ENCODE measurements at regions not wholly inside any gene's neighbourhood (a gene's known extent, or its start where the extent isn't known, plus 50 kb on each side); places are given as distances from the start of the nearest gene placed in this dataset.
A peak's percentile ranks its signal among the peaks of the same experiment; 100 is the strongest.
"Not testable (repeated sequence)": the region's sequence is repeated elsewhere in the genome, so short reads cannot be mapped to it uniquely, and the experiment has no call there.

DNA sequence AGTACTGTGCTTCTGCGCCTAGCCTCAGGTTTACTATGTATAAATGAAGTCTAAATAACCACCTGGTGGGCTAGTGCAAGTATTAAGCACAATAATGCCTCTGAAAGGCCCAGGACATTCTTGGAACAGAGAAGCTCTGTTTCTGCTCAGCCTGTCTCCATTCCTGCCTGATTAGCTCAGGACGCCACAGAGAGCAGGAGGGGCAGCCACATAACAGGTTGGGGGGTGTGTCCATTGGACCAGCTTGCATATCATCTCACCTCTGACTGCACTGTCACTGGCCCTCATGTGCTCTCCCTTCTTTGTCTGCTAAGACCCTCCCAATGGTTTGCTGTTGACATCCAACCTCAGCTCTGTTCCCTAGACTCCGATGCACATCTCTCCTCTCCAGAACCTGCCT is 52.8 kb upstream of the IKZF1 start:
- no peak for DNase-seq

DNA sequence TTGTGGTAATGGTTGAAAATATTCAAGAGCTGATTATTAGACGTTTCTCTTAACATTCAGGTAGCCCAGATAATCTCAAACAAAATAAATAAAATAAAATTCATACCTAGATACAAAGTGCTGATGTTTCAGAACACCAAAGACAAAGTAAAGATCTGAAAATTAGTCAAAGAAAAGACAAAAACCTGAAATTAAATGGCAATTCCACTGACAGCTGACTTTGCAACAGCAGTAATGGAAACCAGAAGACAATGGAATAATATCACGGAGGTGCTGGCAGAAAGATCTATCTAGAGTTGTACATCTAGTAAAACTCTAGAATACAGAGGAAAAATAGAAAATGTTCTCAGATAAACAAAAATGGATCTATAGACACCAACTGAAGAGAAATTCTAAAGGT is 58.0 kb upstream of the IKZF1 start:
- no peak for DNase-seq

DNA sequence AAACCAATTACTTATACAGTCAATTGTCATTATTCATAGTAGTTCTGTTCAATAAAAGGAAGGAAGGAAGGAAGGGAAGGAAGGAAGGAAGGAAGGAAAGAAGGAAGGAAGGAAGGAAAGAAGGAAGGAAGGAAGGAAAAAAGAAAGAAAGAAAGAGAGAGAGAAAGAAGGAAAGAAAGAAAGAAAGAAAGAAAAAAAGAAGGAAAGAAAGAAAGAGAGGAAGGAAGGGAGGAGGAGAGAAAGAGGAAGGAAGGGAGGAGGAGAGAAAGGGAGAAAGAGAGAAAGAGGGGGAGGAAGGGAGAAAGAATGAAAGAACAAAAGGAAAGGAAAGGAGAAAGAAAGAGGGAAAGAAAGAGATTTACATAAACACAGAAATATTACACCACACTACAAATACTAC is 62.4 kb upstream of the IKZF1 start:
- not testable (repeated sequence) for DNase-seq

DNA sequence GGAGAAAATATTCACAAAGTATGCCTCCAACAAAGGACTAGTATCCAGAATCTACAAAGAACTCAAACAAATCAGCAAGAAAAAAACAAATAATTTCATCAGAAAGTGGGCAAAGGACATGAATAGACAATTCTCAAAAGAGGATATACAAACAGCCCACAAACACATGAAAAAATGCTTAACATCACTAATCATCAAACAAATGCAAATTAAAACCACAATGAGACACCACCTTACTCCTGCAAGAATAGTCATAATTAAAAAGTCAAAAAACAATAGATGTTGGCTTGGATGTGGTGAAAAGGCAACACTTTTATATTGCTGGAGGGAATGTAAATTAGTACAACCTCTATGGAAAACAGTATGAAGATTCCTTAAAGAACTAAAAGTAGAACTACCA is 63.8 kb upstream of the IKZF1 start:
- not testable (repeated sequence) for DNase-seq

DNA sequence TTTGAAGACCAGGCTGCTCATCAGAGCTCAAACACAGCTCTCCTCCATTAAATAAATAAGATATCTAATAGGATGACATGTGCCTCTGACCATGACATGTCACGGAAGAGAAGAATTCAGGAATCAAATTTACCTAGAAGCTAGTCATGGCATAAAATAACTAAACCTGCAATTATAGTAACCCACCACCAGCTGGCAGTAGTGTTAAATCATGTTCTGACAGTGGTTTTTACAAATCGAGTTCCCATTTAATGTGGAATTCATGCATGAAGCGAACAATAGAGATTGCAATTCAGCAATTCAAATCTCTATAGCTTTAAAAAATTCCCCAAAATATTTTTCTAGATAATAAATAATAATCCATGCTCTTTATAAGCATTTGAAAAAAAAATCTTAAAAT is 74.6 kb upstream of the IKZF1 start:
- DNase-seq, result no peak

DNA sequence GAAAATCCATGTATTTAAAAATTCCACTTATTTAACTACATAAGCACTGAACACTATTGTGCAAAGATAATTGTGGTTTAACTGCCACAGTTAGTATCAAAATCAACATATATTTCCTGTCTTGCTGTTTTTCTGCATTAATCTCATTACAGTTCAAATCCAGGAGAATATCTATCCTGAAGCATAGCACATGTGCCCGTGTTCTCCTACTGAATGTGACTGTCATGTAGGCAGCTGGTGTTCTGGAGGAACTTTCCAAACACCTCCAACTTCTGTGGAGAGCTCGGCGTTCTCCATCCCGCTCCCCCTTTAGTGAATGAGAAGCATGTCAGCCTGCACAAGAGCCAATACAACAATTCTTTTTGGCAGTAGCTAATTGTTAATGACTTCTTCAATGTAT is 76.4 kb upstream of the IKZF1 start:
- DNase-seq, result no peak

DNA sequence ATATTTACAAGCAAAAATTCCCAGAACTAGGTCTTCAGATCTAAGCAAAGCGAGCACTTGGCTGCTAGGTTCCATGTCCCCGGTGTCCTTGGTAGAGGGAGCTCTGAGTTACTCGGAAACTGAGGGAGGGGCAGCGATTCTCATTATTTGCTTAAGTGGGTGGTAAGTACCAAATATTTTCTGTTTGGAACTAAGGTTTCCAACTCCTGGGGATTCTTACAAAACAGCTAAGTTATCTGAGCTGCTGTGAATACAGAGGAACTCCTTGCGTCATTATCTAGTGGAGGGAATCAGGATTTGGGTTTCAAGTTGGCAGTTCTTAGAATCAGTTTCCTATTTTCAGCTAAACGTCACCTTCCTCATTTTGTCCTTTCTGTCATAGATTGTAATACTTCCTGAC is 76.8 kb upstream of the IKZF1 start:
- DNase-seq, result no peak

DNA sequence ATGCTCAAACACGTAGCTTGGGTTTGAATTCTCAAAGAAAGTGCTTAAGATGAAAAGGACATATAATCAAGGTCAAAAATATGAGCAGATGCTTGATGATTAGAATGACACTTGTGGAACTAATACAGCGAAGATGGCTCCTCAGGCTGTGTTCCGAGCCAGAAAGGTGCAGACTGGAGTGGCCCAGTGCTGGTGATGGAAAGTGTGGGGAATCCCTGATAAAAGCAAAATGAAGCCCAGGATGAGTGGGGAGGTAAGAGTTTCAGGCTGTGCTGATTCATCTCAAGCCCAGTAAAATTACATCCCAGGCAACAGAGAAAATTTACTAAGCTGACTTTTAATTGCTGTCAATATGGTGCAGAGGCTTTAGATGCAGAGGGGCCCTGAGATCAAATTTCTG is 77.8 kb upstream of the IKZF1 start:
- no peak for DNase-seq

DNA sequence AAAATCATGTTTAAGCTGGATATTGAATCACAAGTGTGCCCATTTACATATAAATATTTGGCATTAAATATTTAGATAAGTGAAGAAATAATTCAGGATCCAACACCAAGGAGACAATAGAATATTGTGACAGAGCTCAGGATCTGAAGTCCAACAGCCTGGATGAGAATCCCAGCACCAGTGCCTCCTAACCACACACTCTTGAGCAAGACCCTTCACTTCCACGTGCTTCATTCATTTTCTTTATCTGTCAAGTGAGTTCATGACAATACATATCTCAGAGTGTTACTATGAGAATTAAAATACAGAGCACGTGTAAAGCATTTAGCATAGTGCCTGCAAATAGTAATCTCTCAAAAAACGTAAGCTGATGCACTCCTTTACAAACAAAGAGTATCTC is 78.4 kb upstream of the IKZF1 start:
- no peak for DNase-seq

DNA sequence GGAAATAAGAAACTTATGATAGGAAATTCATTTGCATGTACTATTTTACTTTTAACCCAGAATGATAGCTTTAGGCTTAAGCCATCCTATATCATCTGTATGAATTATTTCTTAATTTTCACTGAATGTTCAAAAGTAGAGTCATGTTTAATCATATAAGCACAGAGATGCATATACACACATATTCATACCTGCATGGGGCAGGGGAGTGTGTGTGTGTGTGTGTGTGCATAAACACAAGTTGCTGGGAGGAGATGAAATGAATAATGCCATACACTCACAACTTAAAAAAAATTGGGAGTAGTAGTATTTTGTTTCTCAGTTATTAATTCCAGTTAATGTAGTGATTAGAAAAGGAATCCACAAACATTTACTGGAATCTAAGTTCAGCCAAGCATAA is 83.1 kb upstream of the IKZF1 start:
- no peak for DNase-seq

DNA sequence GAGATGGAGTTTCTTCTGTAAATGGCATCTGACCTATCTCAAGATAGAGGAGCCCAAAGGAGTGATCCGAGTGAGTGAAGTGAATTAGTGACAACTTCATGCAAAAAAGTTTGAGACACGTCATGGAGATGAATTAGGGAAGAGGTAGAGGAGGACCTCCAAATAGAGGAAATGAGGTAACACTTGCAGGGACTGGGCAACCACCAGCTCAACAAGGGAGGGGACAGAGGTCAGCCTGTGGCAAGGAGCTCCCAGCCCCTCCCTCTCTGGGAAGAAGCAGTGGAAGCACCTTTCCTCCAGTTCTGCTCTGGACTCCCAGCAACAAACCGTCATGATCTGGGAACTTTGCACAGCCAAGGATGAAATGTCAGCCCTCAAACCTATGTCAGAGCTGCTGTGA is 83.5 kb upstream of the IKZF1 start:
- DNase-seq, result no peak

DNA sequence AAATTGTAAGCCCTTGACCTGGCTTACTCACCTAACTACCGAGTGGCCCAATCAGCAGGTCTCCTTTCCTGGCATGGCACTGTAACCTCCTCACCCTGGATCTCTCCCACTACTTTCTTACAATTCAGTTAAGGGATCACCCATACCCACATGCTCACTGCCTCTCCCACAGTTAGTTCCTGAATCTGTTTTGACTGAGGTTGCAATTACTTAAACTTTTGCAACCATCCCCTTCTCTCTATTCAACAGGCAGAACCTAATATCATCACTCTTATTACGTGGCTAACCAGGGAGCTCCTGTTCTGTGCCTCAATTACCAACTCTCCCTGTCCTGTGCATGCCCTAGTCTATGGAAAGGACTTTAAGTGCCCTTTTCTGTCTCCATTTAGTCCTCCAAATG is 84.2 kb upstream of the IKZF1 start:
- DNase-seq, result no peak

DNA sequence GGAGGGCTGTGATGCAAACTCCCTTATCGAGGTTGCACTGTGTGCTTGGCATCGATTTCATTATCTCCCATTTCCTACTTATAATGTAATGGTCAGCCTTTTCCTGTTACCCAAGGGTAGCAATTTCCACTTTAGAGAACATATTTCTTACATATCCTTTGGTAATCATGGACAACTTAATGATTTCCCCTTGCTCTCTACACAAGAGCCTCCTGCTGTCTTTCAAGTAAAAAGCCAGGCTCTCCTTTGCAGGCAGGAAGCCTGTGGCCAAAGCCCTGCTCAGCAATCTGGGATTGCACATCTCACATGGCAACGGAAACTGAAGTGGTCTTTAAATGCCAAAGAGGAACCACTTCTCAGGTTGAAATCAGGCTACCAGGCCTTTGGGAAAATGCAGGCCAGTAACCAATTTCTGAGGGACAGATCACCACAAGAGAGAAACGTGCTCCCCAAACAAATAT is 86.7 kb upstream of the IKZF1 start:
- DNase-seq, result peak in 1 of 3 donors; percentile 14

DNA sequence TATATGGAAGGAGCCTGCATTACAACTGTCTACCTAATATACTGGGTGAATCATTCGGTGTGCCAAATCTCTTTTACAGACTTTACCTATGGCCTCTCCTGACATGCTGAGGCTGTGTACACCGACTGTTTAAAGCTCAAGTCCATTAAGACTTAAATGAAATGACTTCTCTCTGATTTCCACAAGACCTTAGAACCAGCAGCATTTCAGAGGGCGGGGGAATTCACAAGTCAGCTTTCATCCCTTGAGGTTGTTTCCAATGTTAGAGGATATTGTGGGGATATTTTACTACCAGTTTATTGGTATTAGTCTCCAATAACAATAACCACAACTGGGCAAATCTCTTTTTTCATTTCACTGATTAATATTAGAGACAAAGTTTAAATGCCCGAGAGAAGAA is 87.1 kb upstream of the IKZF1 start:
- DNase-seq, result no peak

DNA sequence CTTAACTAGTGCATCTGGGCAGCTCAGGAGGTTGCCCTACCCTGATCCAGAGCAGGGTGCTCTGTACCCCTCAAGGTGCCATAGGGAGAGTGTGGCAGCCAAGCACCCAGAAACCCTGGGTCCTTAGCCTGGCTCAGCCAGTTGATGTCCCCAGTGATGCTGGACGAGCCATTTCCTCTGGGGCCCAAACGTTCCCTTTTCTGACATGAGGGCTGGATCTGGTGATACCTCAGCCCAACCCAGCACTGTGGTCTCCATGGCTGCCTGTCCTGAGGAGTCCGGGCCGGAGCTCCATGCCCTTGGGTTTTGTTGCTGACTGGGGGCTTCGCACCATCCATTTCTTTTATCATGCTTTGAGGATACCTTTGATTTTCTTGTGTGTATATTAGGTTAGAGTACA is 87.9 kb upstream of the IKZF1 start:
- DNase-seq, result no peak

DNA sequence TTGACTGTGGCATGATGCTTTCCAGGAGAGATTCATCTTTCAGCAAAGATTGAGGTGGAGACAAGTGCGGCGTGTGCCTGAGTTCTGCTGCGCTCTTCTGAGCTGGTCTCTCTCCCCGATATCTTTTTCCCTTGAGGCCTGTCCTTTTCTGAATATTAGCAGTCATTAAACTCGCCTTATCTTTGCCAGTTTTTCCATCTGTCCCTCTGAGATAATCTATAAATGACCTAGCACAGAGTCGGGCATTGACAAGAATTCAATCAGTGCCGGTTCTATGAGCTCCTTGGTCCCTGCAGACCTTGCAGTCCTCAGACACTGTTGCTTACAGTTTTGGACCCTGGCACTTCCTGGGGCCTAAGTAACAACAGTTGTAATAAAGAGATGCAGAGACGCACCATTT is 89.7 kb upstream of the IKZF1 start:
- DNase-seq, result no peak

DNA sequence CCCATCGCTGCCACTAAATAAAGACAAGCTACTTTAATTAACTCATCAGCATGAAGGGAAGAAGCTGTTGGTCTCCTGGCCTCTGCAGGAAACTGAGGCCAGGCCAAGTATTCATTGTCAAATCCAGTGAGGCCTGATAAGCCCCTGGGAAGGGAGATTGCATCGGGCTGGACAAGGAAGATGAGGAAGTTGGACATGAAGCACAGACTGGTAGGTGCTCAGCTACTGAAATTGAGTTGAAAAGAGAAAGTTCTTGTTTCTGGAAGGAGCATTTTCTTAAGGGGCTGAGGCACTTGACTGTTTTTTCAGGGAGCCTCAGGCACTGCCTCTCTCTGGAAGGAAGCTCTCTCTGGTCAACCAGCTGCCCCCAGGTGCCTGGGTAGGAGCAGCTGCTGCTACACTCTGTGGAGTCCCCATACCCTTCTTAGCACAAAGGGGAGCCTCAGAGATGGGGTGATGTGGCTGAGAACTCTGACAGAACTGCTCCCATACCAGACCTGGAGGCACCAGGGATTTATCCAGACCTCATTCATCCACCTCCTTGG is 90.3 kb upstream of the IKZF1 start:
- no peak for DNase-seq

DNA sequence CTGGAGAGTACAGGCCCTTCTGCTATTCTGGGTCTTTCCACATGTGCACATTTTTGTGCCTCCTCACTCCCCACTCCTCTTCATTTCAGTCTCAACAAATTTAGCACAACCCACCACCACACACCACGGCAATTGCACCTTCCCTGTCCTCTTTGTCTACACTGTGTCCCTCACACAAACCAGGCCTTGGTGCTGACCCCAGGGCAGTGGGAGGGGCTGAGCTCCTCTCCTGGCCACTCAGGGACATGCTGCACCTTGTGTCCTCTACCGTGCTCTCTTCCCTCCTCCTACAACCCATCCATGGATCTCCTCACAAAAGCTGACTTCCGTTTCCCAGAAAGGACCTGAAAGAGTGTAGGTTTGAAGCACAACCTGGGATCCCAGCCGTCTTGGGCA is 90.9 kb upstream of the IKZF1 start:
- DNase-seq, result no peak

DNA sequence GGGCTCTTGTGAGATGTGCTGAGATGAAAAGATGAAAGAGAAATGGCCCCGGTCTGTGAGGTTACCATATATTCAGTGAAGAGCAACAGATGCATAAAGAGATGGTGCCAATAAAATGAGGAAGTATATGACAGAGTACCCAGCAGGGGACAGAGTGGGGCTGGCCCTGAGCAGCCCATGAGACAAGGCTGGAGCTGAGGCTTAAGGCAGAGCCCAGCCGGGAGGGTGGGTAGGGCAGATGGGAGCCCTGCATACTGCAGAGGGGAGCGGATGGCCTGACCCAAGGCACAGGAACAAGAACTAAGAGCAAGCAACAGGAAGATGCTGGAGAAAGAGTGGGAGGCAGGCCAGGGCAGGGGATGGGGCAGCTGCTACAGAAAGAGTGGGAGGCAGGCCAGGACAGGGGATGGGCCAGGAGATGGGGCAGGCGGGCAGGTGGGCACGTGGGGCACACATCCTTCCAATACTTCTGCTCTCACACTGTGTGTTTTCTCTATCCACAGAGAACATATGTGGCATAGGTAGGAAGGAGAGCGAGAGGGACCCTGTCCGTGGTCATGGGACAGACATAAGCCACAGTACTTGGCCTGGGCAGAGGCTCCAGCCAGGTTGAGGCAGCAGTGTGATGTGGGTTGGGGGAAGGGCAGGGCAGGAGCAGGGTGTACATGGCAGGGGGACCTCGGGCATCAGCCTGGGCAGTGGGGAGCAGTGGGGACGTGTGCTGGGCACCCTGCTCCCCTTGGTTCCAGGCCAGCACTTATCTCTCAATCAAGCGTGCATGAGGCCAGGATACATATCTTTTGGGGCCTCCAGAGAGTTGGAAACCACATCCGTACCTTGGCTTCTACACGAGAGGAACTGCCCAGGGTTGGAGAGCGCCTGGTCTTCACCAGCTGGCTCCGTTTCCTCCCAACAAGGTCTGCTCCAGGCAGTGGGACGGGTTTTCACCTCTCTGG is 91.6 kb upstream of the IKZF1 start:
- DNase-seq, result peak in 1 of 3 donors; percentile 14

DNA sequence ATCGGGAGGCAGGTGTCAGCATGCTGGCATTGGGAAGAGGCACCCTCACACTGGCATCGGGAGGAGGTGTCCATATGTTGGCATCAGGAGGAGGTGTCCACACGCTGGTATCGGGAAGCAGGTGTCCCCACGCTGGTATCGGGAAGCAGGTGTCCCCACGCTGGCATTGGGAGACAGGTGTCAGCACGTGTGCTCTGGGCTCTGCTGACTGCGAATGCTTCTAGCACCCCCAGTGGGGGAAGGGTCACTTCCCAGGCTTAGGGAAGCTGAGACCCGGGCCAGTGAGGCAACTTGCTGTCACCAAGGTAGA is 92.5 kb upstream of the IKZF1 start:
- no peak for DNase-seq

DNA sequence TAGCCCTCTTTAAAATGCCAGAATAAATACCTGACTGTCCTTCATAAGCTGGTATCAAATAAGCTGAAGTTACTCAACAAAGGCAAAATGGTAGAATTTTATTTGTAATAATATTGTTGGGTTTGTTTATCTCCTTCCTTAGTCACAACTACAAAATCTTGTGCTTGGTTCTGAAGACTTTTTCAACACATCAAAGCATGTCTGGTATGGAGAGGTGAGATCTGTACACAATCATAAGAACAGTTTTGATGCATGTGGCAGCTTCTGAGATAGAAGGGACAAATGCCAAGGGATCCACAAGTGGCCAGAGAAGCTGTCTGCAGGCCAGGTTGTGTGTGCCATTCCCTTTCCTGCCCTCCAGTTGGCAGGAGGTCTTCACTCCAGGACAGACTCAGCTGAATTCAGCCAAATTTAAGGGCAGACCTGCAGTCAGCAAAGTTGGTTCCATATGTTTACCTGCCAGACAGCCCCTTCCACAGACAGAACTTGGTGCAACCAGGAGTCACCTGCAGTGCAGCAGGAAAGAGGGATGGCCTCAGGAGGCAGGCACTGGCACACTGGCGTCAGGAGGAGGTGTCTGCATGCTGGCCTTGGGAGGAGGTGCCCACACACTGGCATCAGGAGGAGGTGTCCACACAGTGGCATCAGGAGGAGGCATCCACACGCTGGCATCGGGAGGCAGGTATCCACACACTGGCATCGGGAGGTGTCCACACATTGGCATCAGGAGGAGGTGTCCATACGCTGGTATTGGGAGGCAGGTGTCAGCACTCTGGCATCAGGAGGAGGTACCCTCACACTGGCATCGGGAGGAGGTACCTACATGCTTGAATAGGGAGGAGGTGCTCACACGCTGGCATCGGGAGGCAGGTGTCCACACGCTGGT is 93.1 kb upstream of the IKZF1 start:
- no peak for DNase-seq

DNA sequence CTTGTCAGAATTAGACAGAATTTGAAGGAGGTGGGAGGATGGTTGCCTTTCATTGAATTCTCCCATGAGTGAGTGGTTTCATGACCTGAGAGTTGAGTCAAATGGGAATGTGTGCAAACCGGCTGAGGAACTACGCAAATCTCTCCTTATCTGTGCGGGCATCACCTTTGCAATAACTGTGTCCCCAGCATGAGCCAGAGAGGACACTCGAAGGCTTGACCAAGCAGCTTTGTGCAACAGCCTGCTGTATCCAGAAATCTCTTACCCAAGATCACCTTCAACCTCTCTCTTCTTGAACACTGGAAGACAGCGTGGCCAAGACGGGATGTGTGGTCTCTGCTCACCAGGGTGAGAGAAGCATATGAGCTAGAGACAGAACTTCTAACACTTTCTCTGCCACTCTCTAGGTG is 93.8 kb upstream of the IKZF1 start:
- DNase-seq, result no peak

Measured in muscle of back (tissue), 3 donors.